ENCODE measurements at regions not wholly inside any gene's neighbourhood (a gene's known extent, or its start where the extent isn't known, plus 50 kb on each side); places are given as distances from the start of the nearest gene placed in this dataset.

GRCh38 chr5:72558046-72558336 is 50.8 kb upstream of the ZNF366 start:
- in situ Hi-C loops (cut with HindIII; ENCODE audit: low sequenced_read_pairs) = no loop called here

- in situ Hi-C loops (cut with HindIII; ENCODE audit: low sequenced_read_pairs) = no loop called here
Observed at GRCh38 chr5:72557167-72558045, 50.2 kb upstream of the ZNF366 start.

All from endothelial cell of hepatic sinusoid (primary cell).